Ishikawa (cell line): ENCODE measurements at regions not wholly inside any gene's neighbourhood (a gene's known extent, or its start where the extent isn't known, plus 50 kb on each side); places are given as distances from the start of the nearest gene placed in this dataset.

Source experiments
- CEBPB ChIP-seq: IDR thresholded peaks from 2 replicates; pipeline ENCODE4 v1.6.1; 2012
- CREB1 ChIP-seq: IDR thresholded peaks from 2 replicates; pipeline ENCODE4 v1.6.1; 2012; ENCODE audit warnings: low read depth
- EGR1 ChIP-seq: IDR thresholded peaks from 2 replicates; pipeline ENCODE4 v1.6.1; 2012
- EP300 ChIP-seq: IDR thresholded peaks from 2 replicates; pipeline ENCODE4 v1.6.1; 2012; ENCODE audit warnings: borderline replicate concordance
- FOXM1 ChIP-seq: IDR thresholded peaks from 2 replicates; pipeline ENCODE4 v1.6.1; 2012; ENCODE audit warnings: low read depth, borderline replicate concordance
- RAD21 ChIP-seq: IDR thresholded peaks from 2 replicates; pipeline ENCODE4 v1.6.1; 2012; ENCODE audit warnings: low read depth
- TAF1 ChIP-seq: IDR thresholded peaks from 2 replicates; pipeline ENCODE4 v1.6.1; 2012; ENCODE audit warnings: low read depth, mild to moderate bottlenecking
- TEAD4 ChIP-seq: IDR thresholded peaks from 2 replicates; pipeline ENCODE4 v1.6.1; 2012
- YY1 ChIP-seq: IDR thresholded peaks from 2 replicates; pipeline ENCODE4 v1.6.1; 2012; ENCODE audit warnings: low read depth
- ZBTB7A ChIP-seq: IDR thresholded peaks from 2 replicates; pipeline ENCODE4 v1.6.1; 2012; ENCODE audit warnings: low read depth
- TF ChIP-seq, protein P1 (sequence below): IDR thresholded peaks from 2 replicates; pipeline ENCODE4 v1.6.1; 2012; ENCODE audit warnings: low read depth, mild to moderate bottlenecking
- TF ChIP-seq, protein P2 (sequence below): IDR thresholded peaks from 2 replicates; pipeline ENCODE4 v1.6.1; 2012
- TF ChIP-seq, protein P3 (sequence below): IDR thresholded peaks from 2 replicates; pipeline ENCODE4 v1.6.1; 2012

- TF ChIP-seq, protein P1, sequence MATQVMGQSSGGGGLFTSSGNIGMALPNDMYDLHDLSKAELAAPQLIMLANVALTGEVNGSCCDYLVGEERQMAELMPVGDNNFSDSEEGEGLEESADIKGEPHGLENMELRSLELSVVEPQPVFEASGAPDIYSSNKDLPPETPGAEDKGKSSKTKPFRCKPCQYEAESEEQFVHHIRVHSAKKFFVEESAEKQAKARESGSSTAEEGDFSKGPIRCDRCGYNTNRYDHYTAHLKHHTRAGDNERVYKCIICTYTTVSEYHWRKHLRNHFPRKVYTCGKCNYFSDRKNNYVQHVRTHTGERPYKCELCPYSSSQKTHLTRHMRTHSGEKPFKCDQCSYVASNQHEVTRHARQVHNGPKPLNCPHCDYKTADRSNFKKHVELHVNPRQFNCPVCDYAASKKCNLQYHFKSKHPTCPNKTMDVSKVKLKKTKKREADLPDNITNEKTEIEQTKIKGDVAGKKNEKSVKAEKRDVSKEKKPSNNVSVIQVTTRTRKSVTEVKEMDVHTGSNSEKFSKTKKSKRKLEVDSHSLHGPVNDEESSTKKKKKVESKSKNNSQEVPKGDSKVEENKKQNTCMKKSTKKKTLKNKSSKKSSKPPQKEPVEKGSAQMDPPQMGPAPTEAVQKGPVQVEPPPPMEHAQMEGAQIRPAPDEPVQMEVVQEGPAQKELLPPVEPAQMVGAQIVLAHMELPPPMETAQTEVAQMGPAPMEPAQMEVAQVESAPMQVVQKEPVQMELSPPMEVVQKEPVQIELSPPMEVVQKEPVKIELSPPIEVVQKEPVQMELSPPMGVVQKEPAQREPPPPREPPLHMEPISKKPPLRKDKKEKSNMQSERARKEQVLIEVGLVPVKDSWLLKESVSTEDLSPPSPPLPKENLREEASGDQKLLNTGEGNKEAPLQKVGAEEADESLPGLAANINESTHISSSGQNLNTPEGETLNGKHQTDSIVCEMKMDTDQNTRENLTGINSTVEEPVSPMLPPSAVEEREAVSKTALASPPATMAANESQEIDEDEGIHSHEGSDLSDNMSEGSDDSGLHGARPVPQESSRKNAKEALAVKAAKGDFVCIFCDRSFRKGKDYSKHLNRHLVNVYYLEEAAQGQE: no peak
- TF ChIP-seq EP300 (no peak), CREB1 (no peak), TEAD4 (no peak), YY1 (no peak), ZBTB7A (no peak), CEBPB (no peak), FOXM1 (no peak), TAF1 (no peak), RAD21 (no peak), EGR1 (no peak)
- TF ChIP-seq, protein P2, sequence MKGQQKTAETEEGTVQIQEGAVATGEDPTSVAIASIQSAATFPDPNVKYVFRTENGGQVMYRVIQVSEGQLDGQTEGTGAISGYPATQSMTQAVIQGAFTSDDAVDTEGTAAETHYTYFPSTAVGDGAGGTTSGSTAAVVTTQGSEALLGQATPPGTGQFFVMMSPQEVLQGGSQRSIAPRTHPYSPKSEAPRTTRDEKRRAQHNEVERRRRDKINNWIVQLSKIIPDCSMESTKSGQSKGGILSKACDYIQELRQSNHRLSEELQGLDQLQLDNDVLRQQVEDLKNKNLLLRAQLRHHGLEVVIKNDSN: no peak
- TF ChIP-seq, protein P3, sequence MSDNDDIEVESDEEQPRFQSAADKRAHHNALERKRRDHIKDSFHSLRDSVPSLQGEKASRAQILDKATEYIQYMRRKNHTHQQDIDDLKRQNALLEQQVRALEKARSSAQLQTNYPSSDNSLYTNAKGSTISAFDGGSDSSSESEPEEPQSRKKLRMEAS: no peak
These were observed 178.9 kb downstream of the SEM1 start for GRCh38 chr7:96530786-96531185.
